ENCODE measurements at regions not wholly inside any gene's neighbourhood (a gene's known extent, or its start where the extent isn't known, plus 50 kb on each side); places are given as distances from the start of the nearest gene placed in this dataset.

DNA sequence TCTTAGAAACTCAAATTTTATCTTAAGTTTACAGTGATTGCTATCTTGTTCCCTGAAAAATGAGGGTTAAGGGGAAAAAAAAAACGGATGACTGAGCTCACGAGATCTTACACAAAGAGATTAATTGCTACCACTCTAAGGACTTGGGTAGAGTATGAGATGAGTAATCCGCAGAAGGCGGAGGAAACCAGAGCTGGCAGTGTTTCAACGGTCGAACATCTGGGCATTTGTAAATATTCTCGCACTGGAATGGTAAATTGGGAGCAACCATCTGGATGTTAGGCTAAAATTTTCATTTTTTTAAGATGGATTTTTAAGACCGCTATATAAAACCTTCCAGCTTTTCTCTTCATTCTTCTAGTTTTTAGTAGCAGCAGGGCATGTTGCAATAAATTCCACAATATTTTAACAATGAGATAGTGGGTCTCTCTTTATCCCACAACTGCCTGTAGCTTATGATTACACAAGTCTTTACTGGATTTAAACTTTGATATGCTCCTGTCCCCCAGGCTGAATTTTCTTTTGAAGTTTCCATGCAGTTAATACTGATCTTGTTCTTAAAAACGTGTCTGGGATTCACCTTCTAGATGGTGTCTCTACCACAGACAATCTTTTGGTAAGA, 1324.1 kb downstream of the AACS start:
- H3K36me3 ChIP-seq: no peaks in the 10 kb centered on the region
- no peak overlapping the region for H3K27ac ChIP-seq
- no peaks in the 10 kb centered on the region for H3K79me2 ChIP-seq (ENCODE audit: low read depth)
- no peak overlapping the region for H2AFZ ChIP-seq (replicated peaks)
- peaks cover 2% of the 10 kb centered on the region for H3K9me3 Mint-ChIP-seq
- H3K4me2 ChIP-seq: no peak overlapping the region
- peaks cover 7% of the 10 kb centered on the region for H3K4me1 ChIP-seq
- H3K36me3 Mint-ChIP-seq: no peaks in the 10 kb centered on the region
- H3K27me3 ChIP-seq: no peaks in the 10 kb centered on the region
- H3F3A ChIP-seq (ENCODE audit: low read depth): no peaks in the 10 kb centered on the region
- H3K9ac ChIP-seq: no peak overlapping the region
- H3K27ac Mint-ChIP-seq: no peak overlapping the region
- H3K4me1 Mint-ChIP-seq: no peaks in the 10 kb centered on the region
- TF ChIP-seq EZH2phosphoT487 (IDR thresholded peaks at IDR 0.05) (no peak), EZH2 (IDR thresholded peaks at IDR 0.05) (no peak)
- TF ChIP-seq, protein P1, sequence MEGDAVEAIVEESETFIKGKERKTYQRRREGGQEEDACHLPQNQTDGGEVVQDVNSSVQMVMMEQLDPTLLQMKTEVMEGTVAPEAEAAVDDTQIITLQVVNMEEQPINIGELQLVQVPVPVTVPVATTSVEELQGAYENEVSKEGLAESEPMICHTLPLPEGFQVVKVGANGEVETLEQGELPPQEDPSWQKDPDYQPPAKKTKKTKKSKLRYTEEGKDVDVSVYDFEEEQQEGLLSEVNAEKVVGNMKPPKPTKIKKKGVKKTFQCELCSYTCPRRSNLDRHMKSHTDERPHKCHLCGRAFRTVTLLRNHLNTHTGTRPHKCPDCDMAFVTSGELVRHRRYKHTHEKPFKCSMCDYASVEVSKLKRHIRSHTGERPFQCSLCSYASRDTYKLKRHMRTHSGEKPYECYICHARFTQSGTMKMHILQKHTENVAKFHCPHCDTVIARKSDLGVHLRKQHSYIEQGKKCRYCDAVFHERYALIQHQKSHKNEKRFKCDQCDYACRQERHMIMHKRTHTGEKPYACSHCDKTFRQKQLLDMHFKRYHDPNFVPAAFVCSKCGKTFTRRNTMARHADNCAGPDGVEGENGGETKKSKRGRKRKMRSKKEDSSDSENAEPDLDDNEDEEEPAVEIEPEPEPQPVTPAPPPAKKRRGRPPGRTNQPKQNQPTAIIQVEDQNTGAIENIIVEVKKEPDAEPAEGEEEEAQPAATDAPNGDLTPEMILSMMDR (IDR thresholded peaks at IDR 0.05): no peak
- no peak for DNase-seq (ENCODE audit: low spot score)
- no peak overlapping the region for H3K4me3 Mint-ChIP-seq
- peaks cover 2% of the 10 kb centered on the region for H3K27me3 Mint-ChIP-seq (ENCODE audit: insufficient read depth, low read depth)
- H3K4me3 ChIP-seq: no peak overlapping the region
- H3K9me3 ChIP-seq (ENCODE audit: low read depth): no peaks in the 10 kb centered on the region
- no peaks in the 10 kb centered on the region for H4K20me1 ChIP-seq (ENCODE audit: low read depth)

DNA sequence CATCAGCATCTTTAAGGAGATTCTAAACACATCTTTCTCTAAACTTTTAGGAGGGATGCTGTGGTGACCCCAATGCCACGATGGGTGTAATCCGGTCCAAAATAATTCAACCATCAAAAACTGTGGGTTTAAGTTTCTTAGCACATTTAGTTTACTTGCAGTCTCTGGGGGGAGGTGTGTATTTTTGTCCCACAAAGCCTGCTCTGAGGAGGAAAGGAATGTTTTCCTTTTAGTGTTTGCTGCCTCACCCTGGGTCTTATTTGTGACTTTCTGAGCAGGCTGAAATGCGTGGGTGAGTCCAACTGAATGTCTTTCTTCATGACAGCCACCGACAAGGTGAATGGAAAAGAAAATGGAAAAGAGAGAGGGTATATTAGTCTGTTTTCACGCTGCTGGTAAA, 1324.7 kb downstream of the AACS start:
- Histone ChIP-seq H4K20me1 (ENCODE audit: low read depth) (no peaks in the 10 kb centered on the region), H3K4me3 (no peak overlapping the region), H3K9ac (no peak overlapping the region), H3K4me1 (peaks cover under 1% of the 10 kb centered on the region), H3K9me3 (ENCODE audit: low read depth) (no peaks in the 10 kb centered on the region), H3K4me2 (no peak overlapping the region), H3K27me3 (no peaks in the 10 kb centered on the region), H3K79me2 (ENCODE audit: low read depth) (no peaks in the 10 kb centered on the region), H3F3A (ENCODE audit: low read depth) (no peaks in the 10 kb centered on the region), H2AFZ (replicated peaks) (peak overlapping the region; percentile 22), H3K27ac (no peak overlapping the region), H3K36me3 (no peaks in the 10 kb centered on the region)
- Mint-ChIP-seq H3K4me3 (no peak overlapping the region), H3K9me3 (peaks cover 2% of the 10 kb centered on the region), H3K36me3 (no peaks in the 10 kb centered on the region), H3K27me3 (ENCODE audit: insufficient read depth, low read depth) (peaks cover 2% of the 10 kb centered on the region), H3K4me1 (no peaks in the 10 kb centered on the region), H3K27ac (no peak overlapping the region)
- no peak for DNase-seq (ENCODE audit: low spot score)
- TF ChIP-seq, protein P1 (IDR thresholded peaks at IDR 0.05): no peak
- no peak for TF ChIP-seq EZH2 (IDR thresholded peaks at IDR 0.05)
- no peak for TF ChIP-seq EZH2phosphoT487 (IDR thresholded peaks at IDR 0.05)

DNA sequence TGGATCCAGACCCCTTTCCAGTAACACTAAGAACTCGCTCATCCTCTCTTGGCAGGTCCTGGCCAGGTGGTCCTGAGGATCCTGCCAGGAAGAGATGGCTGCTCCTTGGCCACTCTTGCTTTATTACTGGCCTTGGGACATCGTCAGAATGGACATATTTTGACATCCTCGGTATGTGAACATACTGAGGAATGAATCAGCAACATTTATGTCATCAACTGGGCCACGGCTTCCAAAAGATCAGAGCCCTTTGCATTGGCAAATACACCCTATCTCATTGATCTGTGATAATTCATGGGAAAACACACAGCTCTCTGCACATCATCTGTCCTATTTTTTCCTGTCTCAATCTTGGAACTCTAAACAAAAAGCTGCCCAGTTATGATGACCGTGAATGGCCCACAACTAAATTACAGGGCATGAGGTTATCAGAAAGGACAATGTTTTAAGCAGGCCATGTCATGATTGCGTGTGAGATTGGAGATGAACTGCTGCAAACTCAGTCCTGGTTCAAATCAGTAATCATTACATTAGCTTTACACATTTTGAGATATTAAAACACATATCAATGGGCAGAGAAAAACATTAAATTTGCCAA, 1325.8 kb downstream of the AACS start:
- Histone ChIP-seq H3K4me1 (no peaks in the 10 kb centered on the region), H3K4me3 (no peak overlapping the region), H3F3A (ENCODE audit: low read depth) (no peaks in the 10 kb centered on the region), H3K27me3 (no peaks in the 10 kb centered on the region), H3K27ac (no peak overlapping the region), H4K20me1 (ENCODE audit: low read depth) (no peaks in the 10 kb centered on the region), H3K4me2 (no peak overlapping the region), H3K9ac (no peak overlapping the region), H2AFZ (replicated peaks) (no peak overlapping the region), H3K36me3 (no peaks in the 10 kb centered on the region), H3K79me2 (ENCODE audit: low read depth) (no peaks in the 10 kb centered on the region), H3K9me3 (ENCODE audit: low read depth) (no peaks in the 10 kb centered on the region)
- Mint-ChIP-seq H3K4me1 (no peaks in the 10 kb centered on the region), H3K27me3 (ENCODE audit: insufficient read depth, low read depth) (peaks cover 2% of the 10 kb centered on the region), H3K4me3 (no peak overlapping the region), H3K27ac (no peak overlapping the region), H3K36me3 (no peaks in the 10 kb centered on the region), H3K9me3 (peaks cover 2% of the 10 kb centered on the region)
- TF ChIP-seq EZH2 (IDR thresholded peaks at IDR 0.05) (no peak), EZH2phosphoT487 (IDR thresholded peaks at IDR 0.05) (no peak)
- TF ChIP-seq, protein P1 (IDR thresholded peaks at IDR 0.05): no peak
- no peak for DNase-seq (ENCODE audit: low spot score)
